OCI-LY7 (cell line): ENCODE measurements at regions not wholly inside any gene's neighbourhood (a gene's known extent, or its start where the extent isn't known, plus 50 kb on each side); places are given as distances from the start of the nearest gene placed in this dataset.

ENCODE experiments used
- EZH2phosphoT487 ChIP-seq: fragments of 200-600 bp; sonication (generic); IDR thresholded peaks from 2 replicates; pipeline ENCODE4 v1.6.1; 2018; ENCODE audit warnings: low read depth, borderline replicate concordance, mild to moderate bottlenecking, mixed run types, antibody characterized with exemption, low read length, moderate library complexity, mixed read lengths
- TF ChIP-seq, protein P1 (sequence below): fragments of 200-600 bp; sonication (generic); conservative IDR thresholded peaks from 2 replicates; pipeline ENCODE4 v1.5.1; 2014; ENCODE audit warnings: mild to moderate bottlenecking, antibody characterized with exemption, low read length, moderate library complexity, mixed read lengths

GRCh38 chr14:86943391-86944365, 1049.3 kb downstream of the GALC start:
- TF ChIP-seq, protein P1, sequence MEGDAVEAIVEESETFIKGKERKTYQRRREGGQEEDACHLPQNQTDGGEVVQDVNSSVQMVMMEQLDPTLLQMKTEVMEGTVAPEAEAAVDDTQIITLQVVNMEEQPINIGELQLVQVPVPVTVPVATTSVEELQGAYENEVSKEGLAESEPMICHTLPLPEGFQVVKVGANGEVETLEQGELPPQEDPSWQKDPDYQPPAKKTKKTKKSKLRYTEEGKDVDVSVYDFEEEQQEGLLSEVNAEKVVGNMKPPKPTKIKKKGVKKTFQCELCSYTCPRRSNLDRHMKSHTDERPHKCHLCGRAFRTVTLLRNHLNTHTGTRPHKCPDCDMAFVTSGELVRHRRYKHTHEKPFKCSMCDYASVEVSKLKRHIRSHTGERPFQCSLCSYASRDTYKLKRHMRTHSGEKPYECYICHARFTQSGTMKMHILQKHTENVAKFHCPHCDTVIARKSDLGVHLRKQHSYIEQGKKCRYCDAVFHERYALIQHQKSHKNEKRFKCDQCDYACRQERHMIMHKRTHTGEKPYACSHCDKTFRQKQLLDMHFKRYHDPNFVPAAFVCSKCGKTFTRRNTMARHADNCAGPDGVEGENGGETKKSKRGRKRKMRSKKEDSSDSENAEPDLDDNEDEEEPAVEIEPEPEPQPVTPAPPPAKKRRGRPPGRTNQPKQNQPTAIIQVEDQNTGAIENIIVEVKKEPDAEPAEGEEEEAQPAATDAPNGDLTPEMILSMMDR: no peak
- TF ChIP-seq EZH2phosphoT487: no peak
